Testis (tissue), 2 donors: ENCODE measurements at regions not wholly inside any gene's neighbourhood (a gene's known extent, or its start where the extent isn't known, plus 50 kb on each side); places are given as distances from the start of the nearest gene placed in this dataset.

Source experiments
- DNase-seq: peaks from one replicate; pipeline ENCODE4 v3.0.0-alpha.2; 2019
- H3K27ac ChIP-seq, 2 donors: fragments of 200-600 bp; sonication (generic); one replicate each; pipeline ENCODE4 v1.5.1; 2019
- H3K27me3 ChIP-seq: fragments of 200-600 bp; sonication (generic); one replicate; pipeline ENCODE4 v1.5.1; 2019
- H3K36me3 ChIP-seq: fragments of 200-600 bp; sonication (generic); one replicate; pipeline ENCODE4 v1.5.1; 2017; ENCODE audit warnings: low read depth; ENCODE audit errors: missing control alignments
- H3K4me1 ChIP-seq: fragments of 200-600 bp; sonication (generic); one replicate; pipeline ENCODE4 v1.5.1; 2019
- H3K4me3 ChIP-seq, 2 donors: fragments of 200-600 bp; sonication (generic); one replicate each; pipeline ENCODE4 v1.5.1; 2017 to 2019
- H3K9me3 ChIP-seq: fragments of 200-600 bp; sonication (generic); one replicate; pipeline ENCODE4 v1.5.1; 2017
- CTCF ChIP-seq, 3 experiments: fragments of 450-650 bp in 2 of 3; fragments of 200-600 bp in 1 of 3; sonication (generic) in 1 of 3; IDR thresholded peaks; one replicate each; pipeline ENCODE4 v1.5.1; 2016 to 2019; ENCODE audit warnings: antibody characterized with exemption in 3 of 3, mild to moderate bottlenecking in 2 of 3, moderate library complexity in 1 of 3
- POLR2A ChIP-seq: fragments of 450-650 bp; IDR thresholded peaks from one replicate; pipeline ENCODE4 v1.6.1; 2017; ENCODE audit warnings: antibody characterized with exemption, mild to moderate bottlenecking, moderate library complexity
- WGBS, 2 donors: methylation state at CpG; one replicate each; pipeline ENCODE4 v1.1.5; 2018; 5-methylcytosine and 5-hydroxymethylcytosine counted together
- intact Hi-C: fragments of 100-400 bp; cut with DNase I; formaldehyde crosslinking; loops from one replicate; pipeline ENCODE4 v1.15.1; 2023; ENCODE audit warnings: low total_unique reads

GRCh38 chr6:68427630-68428029, 207.5 kb upstream of the ADGRB3 start:
- no peak for TF ChIP-seq POLR2A
- no peak for TF ChIP-seq CTCF (IDR thresholded peaks at IDR 0.05)
- H3K36me3 ChIP-seq = no peaks in the 10 kb centered on the region
- no peak for DNase-seq
- H3K27me3 ChIP-seq = no peaks in the 10 kb centered on the region
- H3K4me1 ChIP-seq = no peaks in the 10 kb centered on the region
- intact Hi-C loops = no loop called here
- H3K27ac ChIP-seq = no peak overlapping the region
- no peak overlapping the region for H3K4me3 ChIP-seq
- H3K9me3 ChIP-seq = no peaks in the 10 kb centered on the region

GRCh38 chr6:68410021-68410420, 225.1 kb upstream of the ADGRB3 start:
- TF ChIP-seq POLR2A (no peak), CTCF (IDR thresholded peaks at IDR 0.05) (no peak)
- 74 to 87% methylated on average over 2 of the region's 2 CpGs for WGBS, 2 donors
- H3K4me3 ChIP-seq = no peak overlapping the region
- no peak for DNase-seq
- no peaks in the 10 kb centered on the region for H3K9me3 ChIP-seq
- no peaks in the 10 kb centered on the region for H3K36me3 ChIP-seq
- H3K4me1 ChIP-seq = no peaks in the 10 kb centered on the region
- H3K27me3 ChIP-seq = no peaks in the 10 kb centered on the region
- intact Hi-C loops = no loop called here
- no peak overlapping the region for H3K27ac ChIP-seq

GRCh38 chr6:68400396-68400795, 234.7 kb upstream of the ADGRB3 start:
- Histone ChIP-seq H3K9me3 (no peaks in the 10 kb centered on the region), H3K27ac (no peak overlapping the region), H3K4me1 (no peaks in the 10 kb centered on the region), H3K36me3 (no peaks in the 10 kb centered on the region), H3K27me3 (no peaks in the 10 kb centered on the region), H3K4me3 (no peak overlapping the region)
- TF ChIP-seq POLR2A (no peak), CTCF (IDR thresholded peaks at IDR 0.05) (no peak)
- intact Hi-C loops = no loop called here
- no peak for DNase-seq
- WGBS, 2 donors = 86 to 90% methylated on average over 2 of the region's 2 CpGs

- Histone ChIP-seq H3K4me1 (no peaks in the 10 kb centered on the region), H3K4me3 (no peak overlapping the region), H3K36me3 (no peaks in the 10 kb centered on the region), H3K27me3 (no peaks in the 10 kb centered on the region), H3K9me3 (no peaks in the 10 kb centered on the region), H3K27ac (no peak overlapping the region)
- intact Hi-C loops = no loop called here
- no peak for TF ChIP-seq CTCF (IDR thresholded peaks at IDR 0.05)
- no peak for TF ChIP-seq POLR2A
- no peak for DNase-seq
These were observed 243.1 kb upstream of the ADGRB3 start for GRCh38 chr6:68391953-68392352.

- intact Hi-C loops = no loop called here
- Histone ChIP-seq H3K36me3 (no peaks in the 10 kb centered on the region), H3K4me1 (no peaks in the 10 kb centered on the region), H3K27ac (no peak overlapping the region), H3K27me3 (no peaks in the 10 kb centered on the region), H3K9me3 (no peaks in the 10 kb centered on the region), H3K4me3 (no peak overlapping the region)
- no peak for TF ChIP-seq POLR2A
- TF ChIP-seq CTCF (IDR thresholded peaks at IDR 0.05) = no peak
- 80% methylated on average over 5 of the region's 5 CpGs for WGBS, 2 donors
- no peak for DNase-seq
These were observed 262.1 kb upstream of the ADGRB3 start for GRCh38 chr6:68372991-68373390.
